ENCODE measurements at regions not wholly inside any gene's neighbourhood (a gene's known extent, or its start where the extent isn't known, plus 50 kb on each side); places are given as distances from the start of the nearest gene placed in this dataset.

DNA sequence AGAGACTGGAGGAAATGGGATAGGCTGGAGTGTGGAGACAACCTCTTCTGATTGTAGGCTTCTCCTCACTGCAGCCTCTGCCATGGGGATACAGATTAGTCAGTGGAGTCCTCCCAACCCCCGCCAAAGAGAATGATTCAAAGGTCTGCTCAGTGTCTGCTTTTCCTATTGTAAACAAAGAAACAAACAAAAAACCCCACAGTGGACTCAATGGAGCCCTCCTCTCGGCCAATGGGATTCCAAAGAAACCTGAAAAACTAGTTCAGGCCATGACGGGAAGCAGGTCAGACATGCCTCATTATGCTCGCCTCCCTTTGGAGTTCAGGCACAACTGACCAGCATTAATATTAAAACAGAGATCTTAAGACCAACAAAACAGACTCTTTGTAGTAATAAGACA is 85.8 kb downstream of the SEC61B start:
- TF ChIP-seq REST (IDR thresholded peaks at IDR 0.05; ENCODE audit: insufficient replicate concordance, low read depth) (no peak), CTCF (IDR thresholded peaks at IDR 0.05; ENCODE audit: insufficient read depth, low read length) (no peak), GABPA (IDR thresholded peaks at IDR 0.05; ENCODE audit: low read depth) (no peak), POLR2AphosphoS5 (IDR thresholded peaks at IDR 0.05; ENCODE audit: low read depth) (no peak)

Measured in HL-60 (cell line).